ENCODE measurements at regions not wholly inside any gene's neighbourhood (a gene's known extent, or its start where the extent isn't known, plus 50 kb on each side); places are given as distances from the start of the nearest gene placed in this dataset.

GRCh38 chr4:108313546-108314339 is 145.0 kb upstream of the LEF1 start:
- Mint-ChIP-seq H3K36me3 (ENCODE audit: low read depth) (no peaks in the 10 kb centered on the region), H3K4me3 (no peak overlapping the region), H3K27ac (no peak overlapping the region), H3K4me1 (peaks cover 16% of the 10 kb centered on the region), H3K9me3 (no peaks in the 10 kb centered on the region), H3K27me3 (peaks cover 7% of the 10 kb centered on the region)
- ChIA-PET CTCF (no interaction called here), POLR2A (no interaction called here)
- DNase-seq = no peak

- Mint-ChIP-seq H3K4me1 (peaks cover 16% of the 10 kb centered on the region), H3K27me3 (peaks cover 2% of the 10 kb centered on the region)
Observed at GRCh38 chr4:108311313-108311712, 142.6 kb upstream of the LEF1 start.

DNA sequence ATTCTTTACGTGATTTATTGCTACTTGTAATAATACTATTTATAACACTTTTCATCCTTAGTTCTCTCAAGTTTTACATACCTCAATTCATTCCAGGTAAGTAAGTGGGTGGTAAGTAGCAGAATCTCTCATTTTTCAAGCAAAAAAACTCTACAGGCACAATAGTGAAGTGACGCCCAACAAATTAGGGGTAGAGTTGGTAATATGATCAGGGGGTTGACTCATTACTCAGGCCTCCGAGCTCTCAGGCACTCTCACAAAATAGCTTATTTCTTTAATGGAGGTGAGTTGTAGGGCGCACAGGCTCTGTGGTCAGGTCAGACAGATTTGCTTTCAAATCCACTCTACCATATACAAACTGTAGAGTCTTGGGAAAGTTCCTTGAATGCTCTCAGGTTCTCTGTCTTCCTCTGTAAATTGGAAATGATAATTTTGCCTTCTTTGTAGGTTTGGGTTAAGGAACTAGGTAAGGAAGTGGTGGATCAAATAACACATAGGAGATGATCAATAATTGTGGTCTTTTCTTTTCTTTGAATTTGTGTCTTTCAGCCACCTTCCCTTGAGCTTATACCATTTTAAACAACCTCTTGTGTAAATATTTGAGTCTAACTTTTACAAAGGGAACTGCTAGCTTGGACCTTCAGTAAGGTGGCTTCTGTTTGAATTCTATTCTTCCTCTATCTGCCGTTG is 134.9 kb upstream of the LEF1 start:
- Mint-ChIP-seq H3K9me3 (no peaks in the 10 kb centered on the region), H3K4me3 (no peak overlapping the region), H3K27ac (no peak overlapping the region), H3K4me1 (peaks cover 5% of the 10 kb centered on the region), H3K36me3 (ENCODE audit: low read depth) (no peaks in the 10 kb centered on the region), H3K27me3 (no peaks in the 10 kb centered on the region)
- ChIA-PET POLR2A (no interaction called here), CTCF (interaction anchor here (1.1 kb wide), 1 partner anchor 12 kb away, joined by 3 read pairs; no protein-coding TSS in a partner anchor)
- DNase-seq = no peak

More at GRCh38 chr4:108311313-108311712, 142.6 kb upstream of the LEF1 start:
- Mint-ChIP-seq H3K4me3 (no peak overlapping the region), H3K36me3 (ENCODE audit: low read depth) (no peaks in the 10 kb centered on the region), H3K9me3 (no peaks in the 10 kb centered on the region), H3K27ac (no peak overlapping the region)
- CTCF ChIA-PET = no interaction called here
- no peak for DNase-seq
- POLR2A ChIA-PET = no interaction called here

GRCh38 chr4:108301545-108302251 is 133.0 kb upstream of the LEF1 start:
- DNase-seq = no peak
- Mint-ChIP-seq H3K4me3 (no peak overlapping the region), H3K27me3 (no peaks in the 10 kb centered on the region), H3K9me3 (no peaks in the 10 kb centered on the region), H3K27ac (no peak overlapping the region), H3K36me3 (ENCODE audit: low read depth) (no peaks in the 10 kb centered on the region), H3K4me1 (peaks cover 5% of the 10 kb centered on the region)
- ChIA-PET CTCF (no interaction called here), POLR2A (no interaction called here)

GRCh38 chr4:108297605-108298004 is 128.9 kb upstream of the LEF1 start:
- no peak for DNase-seq
- Mint-ChIP-seq H3K27me3 (peaks cover under 1% of the 10 kb centered on the region), H3K4me3 (no peak overlapping the region), H3K9me3 (no peaks in the 10 kb centered on the region), H3K4me1 (peaks cover 5% of the 10 kb centered on the region), H3K27ac (no peak overlapping the region), H3K36me3 (ENCODE audit: low read depth) (no peaks in the 10 kb centered on the region)
- POLR2A ChIA-PET = no interaction called here
- CTCF ChIA-PET = no interaction called here

GRCh38 chr4:108292229-108292628 is 123.5 kb upstream of the LEF1 start:
- Mint-ChIP-seq H3K4me3 (no peak overlapping the region), H3K36me3 (ENCODE audit: low read depth) (no peaks in the 10 kb centered on the region), H3K4me1 (no peaks in the 10 kb centered on the region), H3K27me3 (peaks cover 4% of the 10 kb centered on the region), H3K9me3 (no peaks in the 10 kb centered on the region), H3K27ac (no peak overlapping the region)
- ChIA-PET POLR2A (no interaction called here), CTCF (no interaction called here)
- no peak for DNase-seq

- no peak overlapping the region for H3K4me3 Mint-ChIP-seq
- H3K27me3 Mint-ChIP-seq = peaks cover 4% of the 10 kb centered on the region
- H3K36me3 Mint-ChIP-seq (ENCODE audit: low read depth) = no peaks in the 10 kb centered on the region
- H3K27ac Mint-ChIP-seq = no peak overlapping the region
- POLR2A ChIA-PET = no interaction called here
- no peaks in the 10 kb centered on the region for H3K9me3 Mint-ChIP-seq
- no peaks in the 10 kb centered on the region for H3K4me1 Mint-ChIP-seq
- no peak for DNase-seq
- CTCF ChIA-PET = interaction anchor here (1.2 kb wide), 1 partner anchor 273 kb away, joined by 3 read pairs; no protein-coding TSS in a partner anchor
Observed at GRCh38 chr4:108291137-108291536, 122.4 kb upstream of the LEF1 start.

- CTCF ChIA-PET = interaction anchor here (1.1 kb wide), 1 partner anchor 269 kb away, joined by 3 read pairs; no protein-coding TSS in a partner anchor
- H3K27me3 Mint-ChIP-seq = peaks cover 4% of the 10 kb centered on the region
- H3K4me1 Mint-ChIP-seq = no peaks in the 10 kb centered on the region
- H3K36me3 Mint-ChIP-seq (ENCODE audit: low read depth) = no peaks in the 10 kb centered on the region
- no peak overlapping the region for H3K27ac Mint-ChIP-seq
- no peak overlapping the region for H3K4me3 Mint-ChIP-seq
- H3K9me3 Mint-ChIP-seq = no peaks in the 10 kb centered on the region
- POLR2A ChIA-PET = no interaction called here
- DNase-seq = no peak
Observed at GRCh38 chr4:108287834-108288413, 119.2 kb upstream of the LEF1 start.

DNA sequence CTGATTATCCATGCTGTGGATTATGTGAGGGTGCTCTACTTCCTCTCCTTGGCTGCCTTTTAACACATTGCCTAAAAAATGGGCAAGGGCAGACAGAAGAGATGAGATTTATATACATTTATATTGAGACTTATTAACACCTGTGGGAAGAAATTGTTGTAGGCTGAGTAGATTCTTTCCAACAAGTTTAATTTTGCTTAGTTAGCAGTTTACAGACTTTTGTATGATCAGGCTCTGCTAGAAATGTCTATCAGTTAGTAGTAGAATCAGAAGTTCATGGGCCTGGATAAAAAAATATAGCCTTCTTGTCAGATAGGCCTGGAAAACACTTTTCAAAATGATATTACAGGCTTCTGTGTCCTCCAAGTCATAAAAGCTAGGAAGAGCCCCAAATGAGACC is 111.3 kb upstream of the LEF1 start:
- Mint-ChIP-seq H3K27ac (no peak overlapping the region), H3K27me3 (no peaks in the 10 kb centered on the region), H3K9me3 (peaks cover 2% of the 10 kb centered on the region), H3K4me3 (no peak overlapping the region), H3K4me1 (no peaks in the 10 kb centered on the region), H3K36me3 (ENCODE audit: low read depth) (no peaks in the 10 kb centered on the region)
- no peak for DNase-seq
- POLR2A ChIA-PET = no interaction called here
- CTCF ChIA-PET = no interaction called here

GRCh38 chr4:108276690-108277089 is 108.0 kb upstream of the LEF1 start:
- H3K27ac Mint-ChIP-seq = no peak overlapping the region
- H3K27me3 Mint-ChIP-seq = no peaks in the 10 kb centered on the region
- H3K4me3 Mint-ChIP-seq = no peak overlapping the region
- H3K36me3 Mint-ChIP-seq (ENCODE audit: low read depth) = no peaks in the 10 kb centered on the region
- POLR2A ChIA-PET = no interaction called here
- H3K4me1 Mint-ChIP-seq = no peaks in the 10 kb centered on the region
- DNase-seq = no peak
- H3K9me3 Mint-ChIP-seq = peaks cover 2% of the 10 kb centered on the region
- CTCF ChIA-PET = no interaction called here

DNA sequence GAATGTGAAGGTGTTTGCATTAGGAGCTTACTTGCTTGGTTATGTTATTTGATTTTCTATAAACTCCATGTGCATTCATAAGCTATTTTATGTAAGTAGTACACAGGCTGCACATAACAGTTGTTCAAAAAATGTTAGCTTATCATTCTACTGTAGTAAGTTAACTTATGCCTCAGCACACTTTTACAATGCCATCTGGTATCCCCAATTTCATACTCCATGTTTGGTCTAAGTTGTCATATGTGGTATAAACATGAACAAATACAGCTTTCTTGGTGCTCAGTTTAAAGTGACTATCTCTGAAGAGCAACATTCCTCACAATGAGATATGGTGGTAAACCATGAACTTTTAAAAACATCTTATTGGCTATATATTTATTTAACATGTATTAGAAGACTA is 104.3 kb upstream of the LEF1 start:
- Mint-ChIP-seq H3K4me1 (no peaks in the 10 kb centered on the region), H3K9me3 (no peaks in the 10 kb centered on the region), H3K27me3 (no peaks in the 10 kb centered on the region), H3K4me3 (no peak overlapping the region), H3K36me3 (ENCODE audit: low read depth) (no peaks in the 10 kb centered on the region), H3K27ac (no peak overlapping the region)
- no peak for DNase-seq
- ChIA-PET CTCF (no interaction called here), POLR2A (no interaction called here)

- no peak overlapping the region for H3K27ac Mint-ChIP-seq
- no peak for DNase-seq
- no peak overlapping the region for H3K4me3 Mint-ChIP-seq
- no peaks in the 10 kb centered on the region for H3K27me3 Mint-ChIP-seq
- ChIA-PET POLR2A (no interaction called here), CTCF (no interaction called here)
- H3K4me1 Mint-ChIP-seq = no peaks in the 10 kb centered on the region
- H3K9me3 Mint-ChIP-seq = no peaks in the 10 kb centered on the region
- no peaks in the 10 kb centered on the region for H3K36me3 Mint-ChIP-seq (ENCODE audit: low read depth)
Observed at GRCh38 chr4:108272561-108272960, 103.8 kb upstream of the LEF1 start.

DNA sequence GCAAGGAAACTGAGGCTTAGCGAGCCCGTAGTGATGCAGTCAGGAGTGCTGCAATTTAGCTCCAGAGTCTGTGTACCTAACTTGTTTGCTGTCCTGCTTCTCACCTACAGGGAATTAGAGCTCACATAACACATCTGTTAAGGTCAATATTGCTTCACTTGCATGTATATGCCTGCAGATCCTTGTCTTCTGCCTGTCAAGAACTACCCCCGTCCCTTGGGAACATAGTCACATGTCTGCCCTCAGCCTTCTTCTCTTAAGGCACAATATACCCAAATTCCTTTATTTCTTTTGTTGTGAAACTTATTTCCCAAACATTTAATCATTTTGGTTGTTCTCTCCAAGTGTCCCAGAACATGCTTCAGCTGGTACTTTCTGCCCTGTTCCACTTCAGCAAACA is 103.3 kb upstream of the LEF1 start:
- DNase-seq = no peak
- POLR2A ChIA-PET = no interaction called here
- CTCF ChIA-PET = no interaction called here
- Mint-ChIP-seq H3K4me1 (no peaks in the 10 kb centered on the region), H3K27me3 (no peaks in the 10 kb centered on the region), H3K4me3 (no peak overlapping the region), H3K9me3 (no peaks in the 10 kb centered on the region), H3K27ac (no peak overlapping the region), H3K36me3 (ENCODE audit: low read depth) (no peaks in the 10 kb centered on the region)
